ENCODE measurements at regions not wholly inside any gene's neighbourhood (a gene's known extent, or its start where the extent isn't known, plus 50 kb on each side); places are given as distances from the start of the nearest gene placed in this dataset.

- Histone ChIP-seq H3K9me3 (ENCODE audit: control insufficient read depth in 2 of 2, low read length in 2 of 2) (peaks cover 0 to 3% of the 10 kb centered on the region in 2 experiments), H3K4me1 (ENCODE audit: control insufficient read depth, insufficient read depth, low read length, poor library complexity, severe bottlenecking) (no peaks in the 10 kb centered on the region), H3K27me3 (ENCODE audit: control insufficient read depth, insufficient read depth, low read length) (no peaks in the 10 kb centered on the region), H3K27ac (ENCODE audit: insufficient read depth, low read length, poor library complexity, severe bottlenecking) (no peak overlapping the region), H3K36me3 (ENCODE audit: control insufficient read depth, insufficient read depth, low read length) (no peaks in the 10 kb centered on the region), H3K4me3 (ENCODE audit: low read depth, low read length) (no peak overlapping the region)
- H3K27me3 Mint-ChIP-seq = no peaks in the 10 kb centered on the region
- no peak overlapping the region for H3K27ac Mint-ChIP-seq
- no peak for DNase-seq
- no peak overlapping the region for H3K4me3 Mint-ChIP-seq
- no peak for ATAC-seq (ENCODE audit: low read depth in 2 of 2)
- no peaks in the 10 kb centered on the region for H3K4me1 Mint-ChIP-seq
- H3K9me3 Mint-ChIP-seq = peaks cover 0 to 12% (median 4%) of the 10 kb centered on the region in 7 donors
- H3K36me3 Mint-ChIP-seq = no peaks in the 10 kb centered on the region
These were observed 1302.1 kb upstream of the ADGRL2 start for GRCh38 chr1:80498673-80499072.

GRCh38 chr1:80495806-80496205 is 1304.9 kb upstream of the ADGRL2 start:
- H3K4me3 ChIP-seq (ENCODE audit: low read depth, low read length) = no peak overlapping the region
- no peaks in the 10 kb centered on the region for H3K36me3 ChIP-seq (ENCODE audit: control insufficient read depth, insufficient read depth, low read length)
- H3K27me3 ChIP-seq (ENCODE audit: control insufficient read depth, insufficient read depth, low read length) = no peaks in the 10 kb centered on the region
- no peak for DNase-seq
- no peaks in the 10 kb centered on the region for H3K36me3 Mint-ChIP-seq
- no peak for ATAC-seq (ENCODE audit: low read depth in 2 of 2)
- H3K27ac ChIP-seq (ENCODE audit: insufficient read depth, low read length, poor library complexity, severe bottlenecking) = no peak overlapping the region
- H3K9me3 ChIP-seq (ENCODE audit: control insufficient read depth in 2 of 2, low read length in 2 of 2) = peaks cover 0 to 5% of the 10 kb centered on the region in 2 experiments
- no peaks in the 10 kb centered on the region for H3K4me1 Mint-ChIP-seq
- no peak overlapping the region for H3K4me3 Mint-ChIP-seq
- H3K9me3 Mint-ChIP-seq = peaks cover 0 to 10% (median 4%) of the 10 kb centered on the region in 7 donors
- H3K4me1 ChIP-seq (ENCODE audit: control insufficient read depth, insufficient read depth, low read length, poor library complexity, severe bottlenecking) = no peaks in the 10 kb centered on the region
- H3K27me3 Mint-ChIP-seq = no peaks in the 10 kb centered on the region
- no peak overlapping the region for H3K27ac Mint-ChIP-seq

- peaks cover 0 to 13% (median 5%) of the 10 kb centered on the region in 7 donors for H3K9me3 Mint-ChIP-seq
- no peaks in the 10 kb centered on the region for H3K36me3 ChIP-seq (ENCODE audit: control insufficient read depth, insufficient read depth, low read length)
- H3K27me3 Mint-ChIP-seq = no peaks in the 10 kb centered on the region
- H3K36me3 Mint-ChIP-seq = no peaks in the 10 kb centered on the region
- H3K4me3 ChIP-seq (ENCODE audit: low read depth, low read length) = no peak overlapping the region
- no peaks in the 10 kb centered on the region for H3K4me1 ChIP-seq (ENCODE audit: control insufficient read depth, insufficient read depth, low read length, poor library complexity, severe bottlenecking)
- H3K4me3 Mint-ChIP-seq = no peak overlapping the region
- no peaks in the 10 kb centered on the region for H3K27me3 ChIP-seq (ENCODE audit: control insufficient read depth, insufficient read depth, low read length)
- H3K9me3 ChIP-seq (ENCODE audit: control insufficient read depth in 2 of 2, low read length in 2 of 2) = no peaks in the 10 kb centered on the region
- DNase-seq (no peak), ATAC-seq (ENCODE audit: low read depth in 2 of 2) (no peak)
- no peak overlapping the region for H3K27ac Mint-ChIP-seq
- no peaks in the 10 kb centered on the region for H3K4me1 Mint-ChIP-seq
- H3K27ac ChIP-seq (ENCODE audit: insufficient read depth, low read length, poor library complexity, severe bottlenecking) = no peak overlapping the region
These were observed 1328.6 kb upstream of the ADGRL2 start for GRCh38 chr1:80472145-80472544.

DNA sequence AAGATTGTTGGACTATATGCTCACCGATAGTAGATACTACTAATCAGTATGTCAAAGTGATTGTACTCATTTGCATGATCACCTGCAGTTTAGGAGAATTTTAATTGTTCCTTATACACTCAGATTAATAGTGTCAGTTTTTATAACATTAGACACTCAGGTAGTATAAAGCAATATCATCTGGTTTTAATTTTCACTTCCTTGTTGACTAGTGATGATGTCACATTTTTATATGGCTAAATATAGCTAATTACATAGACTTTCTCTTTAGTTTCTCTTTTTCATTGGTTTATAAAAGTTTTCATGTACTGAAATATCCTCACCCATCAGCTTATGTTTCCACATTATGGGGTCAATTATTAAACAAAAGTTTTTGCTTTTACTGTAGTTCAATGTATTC is 1332.4 kb upstream of the ADGRL2 start:
- Histone ChIP-seq H3K4me3 (ENCODE audit: low read depth, low read length) (no peak overlapping the region), H3K4me1 (ENCODE audit: control insufficient read depth, insufficient read depth, low read length, poor library complexity, severe bottlenecking) (no peaks in the 10 kb centered on the region), H3K9me3 (ENCODE audit: control insufficient read depth in 2 of 2, low read length in 2 of 2) (no peaks in the 10 kb centered on the region), H3K36me3 (ENCODE audit: control insufficient read depth, insufficient read depth, low read length) (no peaks in the 10 kb centered on the region), H3K27ac (ENCODE audit: insufficient read depth, low read length, poor library complexity, severe bottlenecking) (no peak overlapping the region), H3K27me3 (ENCODE audit: control insufficient read depth, insufficient read depth, low read length) (no peaks in the 10 kb centered on the region)
- no peak overlapping the region for H3K4me3 Mint-ChIP-seq
- no peaks in the 10 kb centered on the region for H3K27me3 Mint-ChIP-seq
- no peaks in the 10 kb centered on the region for H3K4me1 Mint-ChIP-seq
- H3K9me3 Mint-ChIP-seq = peaks cover 0 to 10% (median 7%) of the 10 kb centered on the region in 7 donors
- H3K27ac Mint-ChIP-seq = no peak overlapping the region
- no peak for ATAC-seq (ENCODE audit: low read depth in 2 of 2)
- H3K36me3 Mint-ChIP-seq = no peaks in the 10 kb centered on the region
- DNase-seq = no peak

- H3K36me3 Mint-ChIP-seq = no peaks in the 10 kb centered on the region
These were observed 1338.7 kb upstream of the ADGRL2 start for GRCh38 chr1:80462006-80462405.

DNA sequence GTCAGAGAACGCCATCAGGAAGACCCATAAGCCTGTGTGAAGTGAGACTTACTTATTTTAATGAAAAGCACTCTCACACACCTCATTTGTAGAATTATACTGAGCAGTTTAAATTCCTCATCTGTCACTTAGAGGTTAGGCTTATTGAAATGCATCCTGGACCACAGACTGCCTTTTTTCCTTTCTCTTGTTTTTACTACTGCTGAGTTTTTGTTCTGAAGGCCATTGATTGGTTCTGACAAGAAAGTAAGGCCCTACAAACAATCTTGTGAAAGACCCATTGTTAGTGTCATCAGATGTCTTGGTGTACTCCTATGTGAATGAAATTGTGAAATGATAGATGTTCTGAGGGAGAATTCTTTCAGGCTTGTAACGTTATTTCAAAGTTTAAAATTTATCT is 1343.3 kb upstream of the ADGRL2 start:
- DNase-seq = no peak
- Mint-ChIP-seq H3K4me3 (no peak overlapping the region), H3K4me1 (no peaks in the 10 kb centered on the region), H3K36me3 (no peaks in the 10 kb centered on the region), H3K27me3 (no peaks in the 10 kb centered on the region), H3K27ac (no peak overlapping the region), H3K9me3 (peaks cover 0 to 15% (median 9%) of the 10 kb centered on the region in 7 donors)
- Histone ChIP-seq H3K4me1 (ENCODE audit: control insufficient read depth, insufficient read depth, low read length, poor library complexity, severe bottlenecking) (no peaks in the 10 kb centered on the region), H3K4me3 (ENCODE audit: low read depth, low read length) (no peak overlapping the region), H3K27me3 (ENCODE audit: control insufficient read depth, insufficient read depth, low read length) (no peaks in the 10 kb centered on the region), H3K27ac (ENCODE audit: insufficient read depth, low read length, poor library complexity, severe bottlenecking) (no peak overlapping the region), H3K9me3 (ENCODE audit: control insufficient read depth in 2 of 2, low read length in 2 of 2) (peaks cover 0 to 7% of the 10 kb centered on the region in 2 experiments), H3K36me3 (ENCODE audit: control insufficient read depth, insufficient read depth, low read length) (no peaks in the 10 kb centered on the region)
- ATAC-seq (ENCODE audit: low read depth in 2 of 2) = no peak

More at GRCh38 chr1:80462006-80462405, 1338.7 kb upstream of the ADGRL2 start:
- Histone ChIP-seq H3K27me3 (ENCODE audit: control insufficient read depth, insufficient read depth, low read length) (no peaks in the 10 kb centered on the region), H3K27ac (ENCODE audit: insufficient read depth, low read length, poor library complexity, severe bottlenecking) (no peak overlapping the region), H3K9me3 (ENCODE audit: control insufficient read depth in 2 of 2, low read length in 2 of 2) (peaks cover 0 to 7% of the 10 kb centered on the region in 2 experiments), H3K4me3 (ENCODE audit: low read depth, low read length) (no peak overlapping the region), H3K36me3 (ENCODE audit: control insufficient read depth, insufficient read depth, low read length) (no peaks in the 10 kb centered on the region), H3K4me1 (ENCODE audit: control insufficient read depth, insufficient read depth, low read length, poor library complexity, severe bottlenecking) (no peaks in the 10 kb centered on the region)
- no peak overlapping the region for H3K4me3 Mint-ChIP-seq
- H3K27me3 Mint-ChIP-seq = no peaks in the 10 kb centered on the region
- H3K9me3 Mint-ChIP-seq = peaks cover 0 to 19% (median 7%) of the 10 kb centered on the region in 7 donors
- H3K4me1 Mint-ChIP-seq = no peaks in the 10 kb centered on the region
- DNase-seq = no peak
- H3K27ac Mint-ChIP-seq = no peak overlapping the region
- ATAC-seq (ENCODE audit: low read depth in 2 of 2) = no peak

- H3K4me1 ChIP-seq (ENCODE audit: control insufficient read depth, insufficient read depth, low read length, poor library complexity, severe bottlenecking) = no peaks in the 10 kb centered on the region
- no peak overlapping the region for H3K27ac Mint-ChIP-seq
- no peaks in the 10 kb centered on the region for H3K36me3 Mint-ChIP-seq
- DNase-seq = no peak
- no peak overlapping the region for H3K4me3 Mint-ChIP-seq
- no peak for ATAC-seq (ENCODE audit: low read depth in 2 of 2)
- H3K4me1 Mint-ChIP-seq = no peaks in the 10 kb centered on the region
- peaks cover 2 to 15% (median 4%) of the 10 kb centered on the region in 7 donors for H3K9me3 Mint-ChIP-seq
- no peak overlapping the region for H3K4me3 ChIP-seq (ENCODE audit: low read depth, low read length)
- no peaks in the 10 kb centered on the region for H3K27me3 ChIP-seq (ENCODE audit: control insufficient read depth, insufficient read depth, low read length)
- H3K9me3 ChIP-seq (ENCODE audit: control insufficient read depth in 2 of 2, low read length in 2 of 2) = no peaks in the 10 kb centered on the region
- no peaks in the 10 kb centered on the region for H3K36me3 ChIP-seq (ENCODE audit: control insufficient read depth, insufficient read depth, low read length)
- H3K27ac ChIP-seq (ENCODE audit: insufficient read depth, low read length, poor library complexity, severe bottlenecking) = no peak overlapping the region
- no peaks in the 10 kb centered on the region for H3K27me3 Mint-ChIP-seq
These were observed 1347.0 kb upstream of the ADGRL2 start for GRCh38 chr1:80453775-80454174.

DNA sequence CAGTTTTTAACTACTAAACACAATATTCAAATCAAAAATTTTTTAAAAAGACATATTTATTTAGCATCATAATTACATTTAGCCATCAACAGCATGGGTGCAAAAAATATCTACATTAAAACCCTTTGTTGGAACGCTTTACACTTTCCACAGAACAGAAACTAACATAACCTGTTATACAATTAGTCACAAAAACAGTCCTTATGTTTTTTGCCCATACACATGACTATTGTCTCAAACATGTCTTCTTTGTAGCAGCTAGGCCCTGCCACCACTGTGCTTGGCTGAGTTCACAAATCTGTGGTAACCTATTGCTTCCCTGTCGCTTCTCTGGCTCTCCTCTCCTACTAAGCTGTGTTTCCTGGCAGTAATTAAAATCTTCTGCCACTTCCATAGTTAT is 1350.0 kb upstream of the ADGRL2 start:
- no peaks in the 10 kb centered on the region for H3K4me1 ChIP-seq (ENCODE audit: control insufficient read depth, insufficient read depth, low read length, poor library complexity, severe bottlenecking)
- no peaks in the 10 kb centered on the region for H3K27me3 ChIP-seq (ENCODE audit: control insufficient read depth, insufficient read depth, low read length)
- Mint-ChIP-seq H3K27ac (no peak overlapping the region), H3K36me3 (no peaks in the 10 kb centered on the region), H3K4me1 (no peaks in the 10 kb centered on the region), H3K4me3 (no peak overlapping the region), H3K9me3 (peaks cover 1 to 12% (median 5%) of the 10 kb centered on the region in 7 donors), H3K27me3 (no peaks in the 10 kb centered on the region)
- H3K4me3 ChIP-seq (ENCODE audit: low read depth, low read length) = no peak overlapping the region
- no peaks in the 10 kb centered on the region for H3K9me3 ChIP-seq (ENCODE audit: control insufficient read depth in 2 of 2, low read length in 2 of 2)
- ATAC-seq (ENCODE audit: low read depth in 2 of 2) (no peak), DNase-seq (no peak)
- H3K27ac ChIP-seq (ENCODE audit: insufficient read depth, low read length, poor library complexity, severe bottlenecking) = no peak overlapping the region
- no peaks in the 10 kb centered on the region for H3K36me3 ChIP-seq (ENCODE audit: control insufficient read depth, insufficient read depth, low read length)
